Calu3 (cell line): ENCODE measurements at regions not wholly inside any gene's neighbourhood (a gene's known extent, or its start where the extent isn't known, plus 50 kb on each side); places are given as distances from the start of the nearest gene placed in this dataset.

Source experiments
- BruUV-seq: library from RNA; stranded (reverse); fragments of 400-500 nt; replicated peaks from 2 replicates; lab custom pipeline; 2021; lab: Mats Ljungman, UMichigan
- CTCF ChIA-PET: fragments of 300-600 bp; sonication (Branson Sonifier 250); formaldehyde crosslinking; loops from one replicate; lab custom pipeline; 2022; ENCODE audit warnings: antibody characterized with exemption; lab: Charles Lee
- DNase-seq: peaks from one replicate; pipeline ENCODE4 v3.0.0; 2022
- H3K27ac Mint-ChIP-seq: one replicate; pipeline ENCODE4 v1.8.0; 2022; ENCODE audit warnings: mixed read lengths; ENCODE audit not compliant: unreplicated experiment
- H3K27me3 Mint-ChIP-seq: one replicate; pipeline ENCODE4 v1.8.0; 2022; ENCODE audit warnings: mixed read lengths; ENCODE audit not compliant: unreplicated experiment
- H3K36me3 Mint-ChIP-seq: one replicate; pipeline ENCODE4 v1.8.0; 2022; ENCODE audit warnings: mild to moderate bottlenecking, moderate library complexity, mixed read lengths; ENCODE audit not compliant: insufficient read depth, unreplicated experiment
- H3K4me1 Mint-ChIP-seq: one replicate; pipeline ENCODE4 v1.8.0; 2022; ENCODE audit warnings: mild to moderate bottlenecking, low read depth, mixed read lengths; ENCODE audit not compliant: unreplicated experiment
- H3K4me3 Mint-ChIP-seq: one replicate; pipeline ENCODE4 v1.8.0; 2022; ENCODE audit warnings: mild to moderate bottlenecking, low read depth, moderate library complexity, mixed read lengths; ENCODE audit not compliant: unreplicated experiment
- H3K9me3 Mint-ChIP-seq: one replicate; pipeline ENCODE4 v1.8.0; 2022; ENCODE audit warnings: low read depth, mixed read lengths; ENCODE audit not compliant: unreplicated experiment
- intact Hi-C: fragments of 100-400 bp; cut with micrococcal nuclease; formaldehyde crosslinking; loops from one replicate; pipeline ENCODE4 v1.10.0; 2022; ENCODE audit not compliant: unreplicated experiment
- TF ChIP-seq, protein P1 (sequence below): fragments of 200-600 bp; IDR thresholded peaks from one replicate; pipeline ENCODE4 v1.8.0; 2022; ENCODE audit warnings: antibody characterized with exemption; ENCODE audit not compliant: unreplicated experiment

DNA sequence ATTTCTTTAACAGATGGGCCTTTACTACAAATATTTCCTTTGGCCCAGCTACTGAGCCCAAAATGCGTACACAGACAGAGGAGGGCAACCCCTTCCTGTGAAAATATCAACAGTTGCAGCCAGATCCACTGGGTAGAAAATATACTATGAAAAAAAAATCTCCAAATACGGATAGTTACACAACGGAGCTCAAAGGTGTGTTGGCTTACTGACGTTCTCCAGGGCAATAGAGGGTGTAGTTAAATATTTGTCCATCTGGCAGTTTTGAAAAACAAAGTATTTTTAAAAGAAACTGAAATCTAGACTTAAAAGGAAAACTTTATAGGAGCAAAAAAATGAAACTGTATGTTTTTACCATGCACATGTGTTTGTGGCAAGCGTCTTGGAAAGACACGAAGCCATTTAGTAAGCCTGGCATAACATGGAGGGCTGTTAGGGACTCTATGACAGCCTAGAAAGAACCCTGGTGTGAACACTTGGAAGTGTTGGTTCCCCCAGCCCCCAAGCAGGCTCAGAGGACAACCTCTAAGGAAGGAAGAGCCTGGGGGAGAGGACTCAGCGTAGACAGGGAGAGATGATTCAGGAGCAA, 157.8 kb upstream of the TRPM3 start:
- no peaks in the 10 kb centered on the region for H3K4me1 Mint-ChIP-seq
- H3K27ac Mint-ChIP-seq = no peak overlapping the region
- intact Hi-C loops = loop anchor here (10.0 kb wide), 1 partner anchor 64 kb away; no protein-coding TSS in a partner anchor
- H3K36me3 Mint-ChIP-seq = no peaks in the 10 kb centered on the region
- BruUV-seq = no TSS peak
- no peak for DNase-seq
- no peaks in the 10 kb centered on the region for H3K9me3 Mint-ChIP-seq
- CTCF ChIA-PET = no interaction called here
- H3K27me3 Mint-ChIP-seq = peaks cover 45% of the 10 kb centered on the region
- H3K4me3 Mint-ChIP-seq = no peak overlapping the region
- TF ChIP-seq, protein P1, sequence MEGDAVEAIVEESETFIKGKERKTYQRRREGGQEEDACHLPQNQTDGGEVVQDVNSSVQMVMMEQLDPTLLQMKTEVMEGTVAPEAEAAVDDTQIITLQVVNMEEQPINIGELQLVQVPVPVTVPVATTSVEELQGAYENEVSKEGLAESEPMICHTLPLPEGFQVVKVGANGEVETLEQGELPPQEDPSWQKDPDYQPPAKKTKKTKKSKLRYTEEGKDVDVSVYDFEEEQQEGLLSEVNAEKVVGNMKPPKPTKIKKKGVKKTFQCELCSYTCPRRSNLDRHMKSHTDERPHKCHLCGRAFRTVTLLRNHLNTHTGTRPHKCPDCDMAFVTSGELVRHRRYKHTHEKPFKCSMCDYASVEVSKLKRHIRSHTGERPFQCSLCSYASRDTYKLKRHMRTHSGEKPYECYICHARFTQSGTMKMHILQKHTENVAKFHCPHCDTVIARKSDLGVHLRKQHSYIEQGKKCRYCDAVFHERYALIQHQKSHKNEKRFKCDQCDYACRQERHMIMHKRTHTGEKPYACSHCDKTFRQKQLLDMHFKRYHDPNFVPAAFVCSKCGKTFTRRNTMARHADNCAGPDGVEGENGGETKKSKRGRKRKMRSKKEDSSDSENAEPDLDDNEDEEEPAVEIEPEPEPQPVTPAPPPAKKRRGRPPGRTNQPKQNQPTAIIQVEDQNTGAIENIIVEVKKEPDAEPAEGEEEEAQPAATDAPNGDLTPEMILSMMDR = no peak

DNA sequence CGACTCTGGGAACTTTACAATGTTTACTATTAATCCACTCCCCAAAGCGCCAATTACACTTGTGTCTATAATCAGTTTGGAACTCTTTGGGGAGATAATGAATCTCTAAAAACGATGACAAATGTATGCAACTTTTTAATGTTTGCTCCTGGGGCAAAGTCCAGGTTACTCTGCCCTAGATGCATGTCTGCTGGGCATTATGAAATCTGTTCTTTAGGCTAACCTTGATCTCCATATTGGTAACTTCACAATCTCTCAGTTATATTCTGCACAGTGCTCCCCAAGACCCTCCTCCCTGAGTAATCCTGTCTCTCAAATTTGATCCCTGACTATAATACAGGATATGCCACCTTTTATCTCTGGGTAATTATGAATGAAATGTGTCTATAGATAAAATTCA, 152.2 kb upstream of the TRPM3 start:
- TF ChIP-seq, protein P1 = no peak
- intact Hi-C loops = loop anchor here (10.0 kb wide), 1 partner anchor 59 kb away; no protein-coding TSS in a partner anchor
- no peak overlapping the region for H3K27ac Mint-ChIP-seq
- H3K9me3 Mint-ChIP-seq = no peaks in the 10 kb centered on the region
- peaks cover 41% of the 10 kb centered on the region for H3K27me3 Mint-ChIP-seq
- no peaks in the 10 kb centered on the region for H3K4me1 Mint-ChIP-seq
- no peak overlapping the region for H3K4me3 Mint-ChIP-seq
- CTCF ChIA-PET = no interaction called here
- no peaks in the 10 kb centered on the region for H3K36me3 Mint-ChIP-seq
- no peak for DNase-seq
- no TSS peak for BruUV-seq

- Mint-ChIP-seq H3K36me3 (no peaks in the 10 kb centered on the region), H3K27ac (no peak overlapping the region), H3K4me3 (no peak overlapping the region), H3K9me3 (no peaks in the 10 kb centered on the region), H3K27me3 (peaks cover 41% of the 10 kb centered on the region), H3K4me1 (no peaks in the 10 kb centered on the region)
- DNase-seq = no peak
- BruUV-seq = no TSS peak
- intact Hi-C loops = loop anchor here (10.0 kb wide), 1 partner anchor 57 kb away; no protein-coding TSS in a partner anchor
- CTCF ChIA-PET = no interaction called here
- TF ChIP-seq, protein P1 = no peak
Observed at GRCh38 chr9:71271602-71272001, 150.2 kb upstream of the TRPM3 start.

DNA sequence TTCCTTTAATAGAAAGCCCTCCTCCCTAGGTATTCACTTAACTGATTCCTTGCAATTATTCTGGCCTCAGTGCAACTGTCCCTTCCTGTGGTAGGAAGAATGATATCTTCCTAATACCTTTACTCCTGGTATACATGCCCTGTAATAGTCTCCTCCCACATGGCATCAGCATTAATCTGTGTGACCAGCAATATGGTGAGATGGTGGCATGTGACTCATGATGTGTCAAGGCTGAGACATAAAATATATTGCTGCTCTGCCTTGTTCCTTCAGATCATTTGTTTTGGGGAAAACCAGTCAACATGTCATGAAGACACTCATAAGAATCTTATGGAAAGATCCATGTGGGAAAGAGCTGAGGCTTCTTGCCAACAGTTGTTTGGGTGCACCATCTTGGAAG, 149.1 kb upstream of the TRPM3 start:
- Mint-ChIP-seq H3K4me3 (no peak overlapping the region), H3K27me3 (peaks cover 52% of the 10 kb centered on the region), H3K27ac (no peak overlapping the region), H3K4me1 (no peaks in the 10 kb centered on the region), H3K9me3 (no peaks in the 10 kb centered on the region), H3K36me3 (no peaks in the 10 kb centered on the region)
- TF ChIP-seq, protein P1 = no peak
- no peak for DNase-seq
- intact Hi-C loops = loop anchor here (10.0 kb wide), 1 partner anchor 56 kb away; no protein-coding TSS in a partner anchor
- CTCF ChIA-PET = no interaction called here
- BruUV-seq = no TSS peak
